HG02970 (cell line): ENCODE measurements at regions not wholly inside any gene's neighbourhood (a gene's known extent, or its start where the extent isn't known, plus 50 kb on each side); places are given as distances from the start of the nearest gene placed in this dataset.

Experiments
- ATAC-seq: cut with Tn5 transposase; IDR thresholded peaks from one replicate; pipeline ENCODE4 v1.9.1; 2021; ENCODE audit warnings: mild to moderate bottlenecking, moderate library complexity, moderate number of reproducible peaks; ENCODE audit not compliant: unreplicated experiment, low FRiP score

DNA sequence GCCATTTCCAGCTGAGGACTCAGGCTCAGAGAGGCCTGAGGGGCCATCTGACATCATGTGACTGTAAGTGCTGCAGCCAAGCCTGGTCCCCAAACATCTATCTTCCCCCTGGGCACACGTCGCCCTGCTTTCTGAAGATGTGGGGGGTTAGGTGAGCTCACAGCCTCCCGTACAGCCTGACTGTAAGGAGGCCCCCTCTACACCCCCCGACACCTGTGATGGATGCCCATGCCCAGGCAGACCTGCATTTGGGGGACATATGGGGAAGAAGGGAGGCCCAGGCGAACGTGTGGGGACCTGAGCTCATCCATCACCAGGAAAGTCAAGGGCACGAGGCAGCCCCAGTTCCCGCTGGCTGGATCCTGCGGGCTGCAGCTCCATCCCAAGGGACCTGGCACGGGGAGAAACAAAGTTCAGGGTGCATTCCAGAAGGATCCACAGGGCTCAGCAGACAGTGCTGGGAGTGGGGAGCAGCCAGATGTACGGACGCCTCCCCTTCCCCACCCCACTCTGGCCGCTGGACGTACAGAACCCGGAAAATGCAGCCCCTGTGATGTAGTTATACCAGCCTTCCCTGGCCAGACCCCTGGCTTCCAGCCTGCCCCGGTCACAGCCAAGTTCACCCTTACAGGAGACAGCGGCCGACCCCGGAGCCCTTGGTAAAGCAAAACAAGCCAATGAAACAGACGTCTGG lies 1431.4 kb downstream of the BRD1 start:
- ATAC-seq = no peak

DNA sequence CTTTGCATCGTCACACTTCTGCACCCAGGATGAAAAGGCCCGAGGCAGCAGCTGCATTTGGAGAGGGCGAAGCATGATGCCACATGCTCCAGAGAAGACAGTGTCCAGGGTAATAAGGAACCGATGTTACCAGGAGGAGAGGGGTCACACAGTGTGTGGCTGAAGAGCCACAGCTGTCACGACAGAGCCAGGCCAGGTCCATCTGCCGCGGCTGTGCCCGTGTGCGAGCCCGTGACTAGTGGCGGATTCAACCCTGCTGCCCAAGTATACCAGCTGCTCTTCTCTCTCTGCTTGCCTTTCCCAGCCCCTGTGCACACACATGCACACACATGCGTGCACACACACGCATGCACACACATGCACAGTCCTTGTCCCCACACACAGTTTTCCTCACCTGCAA lies 1432.5 kb downstream of the BRD1 start:
- no peak for ATAC-seq

DNA sequence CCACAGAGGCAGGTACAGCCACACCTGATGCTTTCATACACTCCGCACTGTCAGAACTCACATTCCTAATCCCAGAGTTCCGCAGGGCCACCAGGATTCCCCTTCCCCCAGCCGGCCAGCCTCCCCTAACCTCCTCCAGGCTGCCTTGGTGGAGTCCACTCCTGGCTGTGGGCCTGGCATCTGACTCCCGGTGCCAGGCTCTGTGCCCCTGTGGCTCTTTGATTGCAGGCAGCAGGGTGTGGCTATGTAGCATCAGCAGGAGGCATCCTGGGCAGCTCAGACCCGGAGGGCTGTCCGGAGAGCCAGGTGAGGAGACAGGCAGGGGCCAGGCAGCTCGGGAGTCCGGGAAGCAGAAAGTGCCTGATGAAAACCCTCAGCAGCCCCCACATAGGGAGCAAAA lies 1432.9 kb downstream of the BRD1 start:
- ATAC-seq = no peak

DNA sequence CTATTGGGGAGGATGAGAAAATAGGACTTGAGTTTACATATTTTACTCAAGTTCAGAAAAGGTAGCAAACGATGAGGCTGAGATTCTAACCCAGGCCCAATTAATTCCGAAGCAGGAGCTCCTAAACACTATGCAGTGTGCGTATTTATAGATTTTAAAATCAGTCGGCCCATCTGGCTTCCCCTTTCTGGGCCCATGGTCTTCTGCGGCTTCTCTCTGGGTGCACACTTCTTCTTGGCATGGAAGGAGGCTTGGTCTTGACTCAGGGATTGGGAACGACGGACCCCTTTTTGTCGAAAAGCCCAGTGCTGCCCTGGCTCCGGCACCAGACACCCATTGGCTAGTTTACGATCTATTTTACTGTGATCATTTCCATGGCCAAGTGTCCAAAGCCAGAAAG lies 1433.8 kb downstream of the BRD1 start:
- no peak for ATAC-seq

DNA sequence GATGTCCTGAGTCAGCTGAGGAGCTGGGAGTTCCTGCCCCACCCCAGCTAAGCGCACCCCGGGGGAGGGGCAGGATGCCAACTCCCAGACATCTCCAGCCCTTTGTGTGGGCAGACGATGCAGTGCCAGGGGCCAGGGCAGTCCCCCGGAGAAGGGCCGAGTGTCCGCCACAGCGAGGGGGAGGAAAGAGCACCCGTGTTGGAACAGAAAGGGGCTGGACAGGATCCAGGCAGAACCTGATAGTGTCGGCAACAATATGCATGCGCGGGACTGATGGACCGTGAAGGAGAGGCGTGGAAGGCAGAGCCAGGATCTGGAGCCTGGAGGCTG lies 1434.7 kb downstream of the BRD1 start:
- ATAC-seq = no peak

DNA sequence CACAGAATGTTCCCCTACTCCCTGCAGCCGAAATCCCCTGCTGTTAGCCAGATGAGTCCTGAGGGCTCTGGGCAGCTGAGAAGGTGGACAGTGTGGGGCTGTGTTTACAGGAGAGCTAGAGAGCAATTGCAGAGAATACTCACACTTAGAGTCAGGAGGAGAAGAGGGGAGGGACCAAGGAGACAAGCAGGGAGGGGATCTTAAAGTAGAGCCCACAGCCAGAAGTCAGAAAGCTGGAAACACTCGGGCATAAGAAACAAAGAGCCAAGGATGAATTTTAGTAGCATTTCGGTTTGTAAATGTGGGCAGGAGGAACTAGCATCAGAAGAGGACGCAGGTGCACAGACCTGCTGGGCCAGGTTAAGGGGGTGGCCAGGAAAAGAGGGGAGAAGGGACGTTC lies 1435.9 kb downstream of the BRD1 start:
- no peak for ATAC-seq

DNA sequence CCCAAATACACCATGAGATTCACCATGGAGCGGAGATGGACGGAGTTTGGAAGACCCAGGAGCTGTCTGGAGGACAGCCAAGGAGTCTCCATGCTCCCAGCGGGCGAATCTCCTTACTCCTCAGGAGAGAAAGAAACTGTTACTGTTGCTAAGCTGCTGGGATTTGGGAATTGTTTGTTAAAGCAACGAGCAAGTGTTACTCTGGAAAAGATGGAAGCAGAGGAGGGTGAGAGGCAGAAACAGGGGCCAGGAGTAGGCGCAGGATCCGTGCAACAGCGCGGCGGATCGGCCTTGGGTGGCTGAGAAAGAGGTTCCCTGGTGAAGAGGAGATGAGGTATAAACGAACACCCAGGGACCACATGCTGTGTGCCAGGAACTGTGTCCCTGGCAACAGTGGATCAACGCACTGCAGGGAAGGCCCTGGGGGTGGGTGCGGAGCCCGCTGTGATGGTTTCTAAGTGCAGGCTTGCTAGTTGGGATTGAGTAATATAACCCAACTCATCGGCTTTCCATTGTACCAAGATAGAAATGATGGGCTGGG lies 1436.4 kb downstream of the BRD1 start:
- ATAC-seq = no peak

DNA sequence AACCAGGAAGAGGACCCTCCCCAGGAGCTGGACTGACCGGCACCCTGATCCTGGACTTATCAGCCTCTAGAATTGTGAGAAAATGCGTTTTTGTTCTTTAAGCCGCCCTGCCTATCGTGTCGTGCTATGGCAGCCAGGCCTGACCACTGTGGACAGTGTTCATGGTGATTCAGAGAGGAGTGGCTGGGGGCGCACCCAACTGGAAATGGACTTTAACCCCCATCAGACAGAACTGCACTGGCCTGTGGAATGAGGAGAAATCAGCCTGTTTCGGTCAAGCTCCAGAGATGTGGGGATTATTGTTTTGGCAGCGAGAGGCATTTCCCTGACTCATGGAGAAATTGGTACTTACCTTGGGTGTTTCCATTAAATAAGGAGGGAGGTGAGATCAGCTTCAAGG lies 1437.8 kb downstream of the BRD1 start:
- ATAC-seq = no peak

DNA sequence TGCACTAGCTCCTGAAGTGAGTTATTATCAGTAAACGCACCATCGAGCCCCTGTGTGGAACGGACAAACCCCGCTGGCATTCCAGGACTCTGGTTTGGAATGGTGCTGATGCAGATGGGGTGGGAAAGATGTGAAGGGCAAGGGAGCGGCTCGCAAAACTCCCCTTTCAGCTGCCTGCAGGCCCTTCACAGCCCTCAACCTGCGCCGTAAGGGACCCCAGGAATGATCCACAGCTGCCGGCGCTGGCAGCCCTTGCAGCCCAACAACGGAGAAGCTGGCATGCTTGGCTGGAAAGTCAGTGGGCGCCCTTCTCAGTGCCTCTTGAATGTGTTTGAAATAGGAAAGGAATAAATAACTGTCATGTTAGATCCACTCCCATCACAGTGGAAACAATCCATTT lies 1445.5 kb downstream of the BRD1 start:
- ATAC-seq = no peak

DNA sequence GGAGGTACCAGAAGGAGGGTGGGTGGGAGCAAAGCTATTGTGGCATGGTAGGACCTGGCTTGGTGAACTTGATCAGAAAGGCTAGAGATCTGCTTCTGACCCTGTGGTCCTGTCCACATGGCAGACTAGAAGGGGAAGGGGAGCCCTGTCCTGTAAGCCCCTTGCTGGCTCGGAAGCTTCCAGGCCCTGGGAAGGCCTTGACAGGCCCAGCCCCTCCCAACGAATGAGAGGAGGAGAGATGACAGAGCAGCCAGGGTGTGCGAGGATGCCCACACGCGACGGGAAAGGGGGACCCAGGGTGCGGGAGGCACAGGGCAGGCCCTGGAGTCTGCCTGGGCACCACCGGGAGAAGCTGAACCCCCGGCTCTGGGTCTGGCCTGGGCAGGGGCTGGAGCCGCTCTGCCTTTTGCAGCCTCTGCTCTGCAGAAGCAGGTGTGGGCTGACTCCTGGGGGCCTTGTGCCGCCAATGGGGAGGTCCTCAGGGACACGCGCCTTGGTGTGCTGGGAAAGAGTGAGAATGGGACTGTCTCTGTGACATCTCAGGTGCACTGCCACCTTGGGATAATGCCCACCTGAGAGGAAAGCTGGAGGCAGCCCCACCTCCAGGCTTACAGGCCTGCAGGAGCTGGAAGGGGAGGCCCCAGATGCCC lies 1447.5 kb downstream of the BRD1 start:
- no peak for ATAC-seq

DNA sequence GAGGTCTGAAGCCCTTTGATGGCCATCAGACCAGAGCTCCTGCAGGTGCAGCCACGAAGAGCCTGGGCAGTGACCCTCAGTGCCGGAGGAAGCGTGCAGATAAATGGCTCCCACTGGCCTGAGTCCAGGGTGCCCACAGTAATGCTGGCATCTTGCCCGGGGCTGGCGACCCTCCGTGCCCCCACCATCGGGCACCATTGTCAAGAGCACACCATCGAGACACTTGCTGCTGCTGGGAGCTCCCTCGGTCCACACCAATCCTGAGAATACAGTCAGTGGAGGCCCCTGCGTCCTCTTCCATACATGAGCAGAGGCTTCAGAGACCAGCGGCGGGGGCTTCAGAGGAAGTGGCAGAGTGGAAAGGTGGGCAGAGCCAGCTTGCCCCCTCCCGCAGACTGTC lies 1448.3 kb downstream of the BRD1 start:
- ATAC-seq = no peak

DNA sequence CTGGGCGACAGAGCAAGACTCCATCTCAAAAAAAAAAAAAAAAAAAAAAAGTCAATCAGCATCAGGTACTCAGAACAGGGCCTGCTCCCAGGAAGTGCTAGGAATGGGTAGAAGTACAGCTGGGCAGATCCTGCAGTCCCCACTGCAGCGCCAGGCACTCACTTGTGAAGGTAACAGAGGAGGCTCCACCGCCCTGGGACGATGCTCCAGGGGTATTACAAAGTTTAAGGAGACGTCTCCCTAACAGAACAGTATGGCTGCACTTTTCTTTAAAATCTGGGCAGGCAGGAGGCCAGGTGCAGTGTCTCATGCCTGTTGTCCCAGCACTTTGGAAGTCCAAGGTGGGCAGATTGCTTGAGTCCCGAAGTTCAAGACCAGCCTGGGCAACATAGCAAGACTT lies 1449.0 kb downstream of the BRD1 start:
- no peak for ATAC-seq

DNA sequence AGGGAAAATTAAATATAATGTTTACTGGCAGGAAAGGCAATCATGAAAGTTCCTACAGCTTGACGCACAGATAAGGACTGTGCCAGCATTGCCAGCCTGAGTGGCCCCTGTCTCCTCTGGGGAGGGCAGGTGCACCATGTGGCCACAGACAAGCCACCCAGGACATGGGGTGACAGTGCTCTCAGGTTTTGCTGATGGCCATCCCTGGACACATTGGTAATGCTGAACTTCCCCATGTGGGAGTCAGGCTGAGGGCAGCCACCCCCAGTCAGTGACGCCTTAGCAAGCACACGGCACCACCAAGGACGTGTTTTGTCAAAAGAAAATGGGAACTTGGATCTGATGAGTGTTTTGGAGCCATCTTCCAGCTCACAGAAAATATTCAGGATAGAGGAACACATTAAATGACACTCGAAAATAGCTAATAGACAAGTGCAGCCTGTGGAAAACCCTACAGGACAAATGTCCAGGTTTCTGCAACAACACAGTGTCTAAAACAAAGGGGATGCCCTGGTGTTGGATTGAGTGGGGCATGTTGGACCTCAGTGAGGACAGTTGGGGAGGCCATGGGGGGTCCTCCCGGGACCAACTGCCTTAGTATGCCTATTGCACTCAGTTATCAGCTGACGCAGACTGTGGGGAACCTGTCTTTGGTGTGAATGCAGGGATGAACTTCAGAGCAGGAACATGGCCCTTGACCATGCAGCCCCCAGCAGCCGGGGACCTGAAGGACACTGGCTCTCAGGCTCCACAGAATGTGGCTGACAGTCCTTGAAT lies 1450.5 kb downstream of the BRD1 start:
- no peak for ATAC-seq

DNA sequence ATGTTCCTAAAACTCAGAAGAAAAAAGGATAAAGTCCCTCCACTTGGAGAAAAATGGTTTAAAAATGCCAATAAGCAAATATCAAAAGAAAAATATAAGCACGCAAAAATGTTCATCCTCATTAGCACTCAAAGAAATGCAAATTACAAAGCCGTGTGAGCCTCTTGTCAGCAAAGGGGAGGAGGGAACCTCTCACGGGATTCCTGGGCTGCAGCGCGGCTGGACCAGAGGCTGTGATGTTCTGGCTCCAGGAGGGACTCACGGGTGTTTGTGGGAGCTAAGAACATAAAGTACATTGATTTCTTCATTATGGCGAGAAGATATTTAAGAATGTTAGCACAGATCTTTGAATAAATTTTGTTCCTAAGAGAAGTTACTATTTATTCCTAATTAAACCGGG lies 1451.2 kb downstream of the BRD1 start:
- no peak for ATAC-seq

DNA sequence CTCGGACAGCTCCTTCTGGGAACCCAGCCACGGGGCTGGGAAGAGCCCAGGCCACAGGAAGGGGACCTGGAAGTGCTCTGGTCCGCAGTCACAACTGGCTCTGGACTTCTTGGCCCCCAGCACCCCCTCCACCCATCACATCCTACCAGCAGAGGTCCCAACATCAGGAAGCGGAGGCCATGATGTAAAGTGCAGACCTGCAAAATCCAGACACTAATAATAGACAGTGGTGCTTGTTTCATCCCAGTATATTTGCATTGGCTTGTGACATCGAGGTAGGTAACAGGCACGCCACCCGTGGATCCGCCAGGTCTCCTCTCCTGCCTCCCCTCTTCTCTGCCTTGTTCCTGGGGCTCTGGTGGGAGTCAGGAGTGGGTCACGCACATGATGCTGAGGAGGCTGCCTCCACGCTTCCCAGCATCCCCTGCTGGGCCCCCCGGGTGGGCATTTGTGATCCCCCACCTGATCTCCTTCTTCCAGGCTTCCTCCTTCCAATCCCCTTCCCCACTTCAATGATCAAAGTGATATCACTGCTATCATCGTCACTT lies 1454.0 kb downstream of the BRD1 start:
- ATAC-seq = no peak

DNA sequence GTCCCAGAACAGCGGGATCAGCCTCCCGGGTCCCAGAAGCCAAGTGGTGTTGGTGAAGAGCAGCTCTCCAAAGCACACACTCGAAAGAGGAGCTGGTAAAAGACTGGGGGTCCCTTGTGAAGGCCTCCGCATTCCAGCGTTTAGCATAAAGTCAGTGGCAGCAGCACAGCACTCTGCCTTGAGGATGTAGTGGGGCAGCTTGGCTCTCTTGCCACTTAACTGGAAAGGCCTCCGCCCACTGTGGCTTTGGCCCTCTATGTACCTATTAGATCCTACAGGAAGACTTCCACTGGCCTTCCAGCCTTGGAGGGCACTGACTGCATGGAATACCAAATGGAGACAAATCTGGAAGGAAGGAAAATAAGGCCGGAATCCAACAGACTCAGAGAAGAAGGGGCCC lies 1455.3 kb downstream of the BRD1 start:
- no peak for ATAC-seq

DNA sequence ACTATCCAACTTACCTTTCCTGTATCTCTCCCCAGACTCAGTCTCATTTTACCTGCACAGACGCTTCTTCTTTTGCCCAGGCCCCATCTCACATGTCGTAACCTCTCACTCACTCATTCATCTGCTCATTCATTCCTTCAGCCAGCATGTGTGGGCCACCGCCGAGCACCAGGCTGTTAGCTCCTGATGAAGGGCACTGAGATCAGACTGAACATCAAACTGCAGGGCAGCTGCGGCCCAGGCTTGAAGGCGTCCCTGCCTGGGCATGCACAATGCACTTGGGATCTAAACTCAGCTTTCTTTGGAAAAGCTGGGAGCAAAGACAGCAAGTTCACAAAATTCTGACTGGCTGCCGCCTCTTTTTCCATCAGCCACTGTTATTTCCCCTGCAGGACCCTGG lies 1456.3 kb downstream of the BRD1 start:
- ATAC-seq = no peak

DNA sequence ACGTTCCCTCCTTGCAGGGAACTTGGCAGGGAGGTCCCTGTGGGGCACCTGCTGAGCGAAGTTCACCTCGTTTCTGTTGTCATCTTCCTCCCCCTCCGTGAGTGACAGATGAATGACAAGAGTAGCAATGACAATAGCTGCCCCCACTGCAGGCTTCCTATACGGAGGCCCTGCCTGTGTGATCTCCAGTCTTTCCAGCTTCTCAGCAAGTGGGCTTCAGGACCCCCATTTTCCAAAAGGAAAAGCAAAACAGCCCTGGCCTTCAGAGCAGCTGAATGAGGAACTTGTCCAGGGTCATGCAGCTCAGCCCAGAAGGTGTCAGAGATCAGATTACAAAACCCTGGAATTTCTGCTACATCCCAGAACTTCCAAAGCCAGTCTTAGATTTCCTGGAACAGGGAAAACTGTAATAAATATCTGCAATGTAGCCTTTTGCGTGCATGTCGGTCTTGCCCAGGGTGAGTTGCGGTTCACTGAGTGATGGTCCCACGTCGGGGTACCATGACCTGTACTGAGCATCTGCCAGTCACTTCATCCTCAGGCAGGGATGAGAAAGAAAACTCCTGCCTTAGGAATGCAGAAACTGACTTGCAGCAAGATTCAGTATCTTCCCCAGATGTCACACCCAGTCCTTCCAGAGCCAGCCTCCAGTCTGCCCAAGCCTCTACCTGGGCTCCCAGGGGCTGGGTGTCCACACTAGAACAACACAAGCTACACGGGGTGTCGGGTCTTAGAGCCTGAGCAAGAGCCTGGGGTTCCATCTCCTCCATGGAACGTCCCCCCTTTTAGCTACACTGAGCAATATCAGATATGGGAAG lies 1457.0 kb downstream of the BRD1 start:
- ATAC-seq = no peak

DNA sequence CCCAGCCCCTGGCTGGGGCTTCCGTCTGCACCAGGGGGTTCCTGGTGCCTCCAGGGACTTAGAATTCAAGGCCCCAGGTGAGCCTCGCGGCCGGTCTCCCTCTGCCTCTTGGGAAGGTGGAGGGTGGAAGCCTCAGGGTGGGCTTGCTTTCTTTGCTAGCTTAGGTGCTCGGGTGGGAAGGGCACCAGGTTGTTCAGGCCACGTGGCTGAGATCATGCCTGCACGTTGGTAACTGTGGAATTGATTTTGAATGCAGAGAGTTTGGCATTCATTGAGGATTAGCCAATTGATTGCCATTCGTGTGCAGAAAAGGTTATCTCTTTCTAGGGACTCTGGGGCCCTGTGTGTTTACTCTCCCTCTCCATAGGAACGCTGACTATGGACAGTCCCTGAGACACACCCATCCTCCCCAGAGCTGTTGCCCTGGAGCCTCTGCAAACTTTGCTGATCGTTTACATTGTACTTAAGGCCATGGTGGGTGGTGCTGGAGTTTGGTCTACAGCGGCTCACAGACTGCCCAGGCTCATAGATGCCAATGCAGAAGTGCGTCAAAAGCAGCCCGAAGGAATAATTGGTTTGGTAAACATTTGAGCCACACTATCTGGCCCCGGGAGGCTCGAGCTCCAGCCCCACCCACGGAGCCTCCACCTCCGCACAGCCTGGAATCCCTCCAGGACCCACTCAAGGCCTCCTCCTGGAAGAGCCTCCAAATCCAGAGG lies 1457.7 kb downstream of the BRD1 start:
- no peak for ATAC-seq

DNA sequence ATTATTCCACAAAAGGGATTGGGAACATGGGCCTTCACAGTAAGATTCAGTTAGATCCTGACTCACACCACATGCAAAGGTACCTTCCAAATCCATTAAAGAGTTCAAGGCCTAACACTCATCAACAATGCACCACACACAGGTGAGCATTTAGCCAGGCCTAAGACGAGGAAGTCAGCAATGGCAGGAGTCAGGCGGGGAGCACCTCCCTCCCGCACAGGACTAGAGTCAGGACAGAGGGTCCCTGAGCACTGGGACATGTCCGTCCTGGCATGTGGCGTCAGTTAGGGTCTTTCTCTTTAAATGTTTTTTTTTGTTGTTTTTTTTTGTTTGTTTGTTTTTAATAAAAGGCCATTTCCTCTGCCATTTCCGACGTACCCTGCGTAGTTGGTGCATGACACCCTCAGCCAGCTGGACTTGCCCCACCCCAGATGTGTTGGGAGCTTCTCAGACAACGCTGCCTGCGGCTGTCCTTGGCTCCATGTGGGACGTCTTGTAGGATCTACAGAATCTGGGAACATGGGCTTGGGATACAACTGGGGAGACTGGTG lies 1458.6 kb downstream of the BRD1 start:
- ATAC-seq = no peak
